Neural cell (in vitro differentiated cells): ENCODE measurements at regions not wholly inside any gene's neighbourhood (a gene's known extent, or its start where the extent isn't known, plus 50 kb on each side); places are given as distances from the start of the nearest gene placed in this dataset.

Source experiments
- H2AFZ ChIP-seq: fragments of 200-600, 300-800 bp; sonication (generic), shearing (Covaris generic); 2 replicates; pipeline ENCODE4 v1.6.0; 2014; ENCODE audit warnings: low read depth, mild to moderate bottlenecking, antibody characterized with exemption, low read length, moderate library complexity
- H3F3A ChIP-seq: fragments of 200-600 bp; shearing (Covaris generic); 2 replicates; pipeline ENCODE4 v1.6.1; 2016; ENCODE audit warnings: mild to moderate bottlenecking, moderate library complexity, mixed read lengths, antibody characterized with exemption, low read length; ENCODE audit not compliant: insufficient read depth, poor library complexity, severe bottlenecking
- H3K27ac ChIP-seq: fragments of 200-600, 300-800 bp; sonication (generic), shearing (Covaris generic); 2 replicates; pipeline ENCODE4 v1.5.1; 2014; ENCODE audit warnings: mild to moderate bottlenecking, low read length, moderate library complexity
- H3K27me3 ChIP-seq: fragments of 300-800, 200-600 bp; sonication (generic), shearing (Covaris generic); 2 replicates; pipeline ENCODE4 v1.6.0; 2014; ENCODE audit warnings: mild to moderate bottlenecking, low read depth, low read length, moderate library complexity; ENCODE audit not compliant: insufficient read depth
- H3K36me3 ChIP-seq: fragments of 300-800, 200-600 bp; sonication (generic), shearing (Covaris generic); 2 replicates; pipeline ENCODE4 v1.5.1; 2014; ENCODE audit warnings: mild to moderate bottlenecking, antibody characterized with exemption, low read length, moderate library complexity; ENCODE audit not compliant: insufficient read depth
- H3K4me2 ChIP-seq: fragments of 300-800, 200-600 bp; sonication (generic), shearing (Covaris generic); 2 replicates; pipeline ENCODE4 v1.6.0; 2014; ENCODE audit warnings: mild to moderate bottlenecking, low read length
- H3K4me3 ChIP-seq: fragments of 300-800, 200-600 bp; sonication (generic), shearing (Covaris generic); 2 replicates; pipeline ENCODE4 v1.5.1; 2014; ENCODE audit warnings: mild to moderate bottlenecking, low read length, moderate library complexity
- H3K79me2 ChIP-seq: fragments of 200-600 bp; shearing (Covaris generic); replicated peaks from 2 replicates; pipeline ENCODE4 v1.6.0; 2014; ENCODE audit warnings: mild to moderate bottlenecking, low read length, moderate library complexity; ENCODE audit not compliant: insufficient read depth
- H3K9ac ChIP-seq: fragments of 300-800, 200-600 bp; sonication (generic), shearing (Covaris generic); 2 replicates; pipeline ENCODE4 v1.6.1; 2016; ENCODE audit warnings: mild to moderate bottlenecking, low read length, mixed read lengths
- H3K9me2 ChIP-seq: fragments of 200-600 bp; shearing (Covaris generic); 2 replicates; pipeline ENCODE4 v1.6.1; 2016; ENCODE audit warnings: mild to moderate bottlenecking, low read length, mixed read lengths; ENCODE audit not compliant: insufficient read depth
- H3K9me3 ChIP-seq: fragments of 200-600, 300-800 bp; sonication (generic), shearing (Covaris generic); 2 replicates; pipeline ENCODE4 v1.6.1; 2016; ENCODE audit warnings: mild to moderate bottlenecking, mixed run types, low read length, moderate library complexity, mixed read lengths
- H4K20me1 ChIP-seq: fragments of 200-600 bp; shearing (Covaris generic); 2 replicates; pipeline ENCODE4 v1.6.1; 2016; ENCODE audit warnings: mild to moderate bottlenecking, mixed run types; ENCODE audit not compliant: insufficient read depth
- CTCF ChIP-seq: fragments of 450-650 bp; IDR thresholded peaks from 2 replicates; pipeline ENCODE4 v1.5.1; 2014; ENCODE audit warnings: antibody characterized with exemption, mild to moderate bottlenecking, moderate library complexity; ENCODE audit not compliant: poor library complexity, severe bottlenecking
- EP300 ChIP-seq: fragments of 450-650 bp; conservative IDR thresholded peaks from 2 replicates; pipeline ENCODE4 v1.6.1; 2014; ENCODE audit warnings: antibody characterized with exemption, mild to moderate bottlenecking, moderate library complexity; ENCODE audit not compliant: poor library complexity, severe bottlenecking
- EZH2 ChIP-seq: fragments of 200-600, 300-800 bp; shearing (Covaris generic), sonication (generic); IDR thresholded peaks from 2 replicates; pipeline ENCODE4 v1.6.1; 2014; ENCODE audit warnings: antibody characterized with exemption, low read length, borderline replicate concordance, mild to moderate bottlenecking; ENCODE audit not compliant: insufficient read depth, poor library complexity, severe bottlenecking
- MXI1 ChIP-seq: fragments of 450-650 bp; conservative IDR thresholded peaks from 2 replicates; pipeline ENCODE4 v1.6.1; 2014; ENCODE audit warnings: antibody characterized with exemption, mild to moderate bottlenecking; ENCODE audit not compliant: poor library complexity, severe bottlenecking
- POLR2AphosphoS5 ChIP-seq: IDR thresholded peaks from 2 replicates; pipeline ENCODE4 v1.6.1; 2012
- RAD21 ChIP-seq: fragments of 450-650 bp; conservative IDR thresholded peaks from 2 replicates; pipeline ENCODE4 v1.6.1; 2014; ENCODE audit warnings: antibody characterized with exemption, mild to moderate bottlenecking, moderate library complexity
- REST ChIP-seq: IDR thresholded peaks from 2 replicates; pipeline ENCODE4 v1.6.1; 2012; ENCODE audit warnings: borderline replicate concordance
- SMC3 ChIP-seq: fragments of 450-650 bp; conservative IDR thresholded peaks from 2 replicates; pipeline ENCODE4 v1.6.1; 2014; ENCODE audit warnings: antibody characterized with exemption, mild to moderate bottlenecking, moderate library complexity; ENCODE audit not compliant: poor library complexity
- TAF1 ChIP-seq: IDR thresholded peaks from 2 replicates; pipeline ENCODE4 v1.6.1; 2012; ENCODE audit warnings: low read depth

GRCh38 chr11:24132471-24132870, 364.4 kb upstream of the LUZP2 start:
- Histone ChIP-seq H3K27ac (no peak overlapping the region), H2AFZ (no peak overlapping the region), H3K4me2 (no peak overlapping the region), H4K20me1 (no peaks in the 10 kb centered on the region), H3K9me3 (no peaks in the 10 kb centered on the region), H3F3A (no peaks in the 10 kb centered on the region), H3K9me2 (no peaks in the 10 kb centered on the region), H3K4me3 (no peak overlapping the region), H3K9ac (no peak overlapping the region), H3K36me3 (no peaks in the 10 kb centered on the region), H3K79me2 (no peaks in the 10 kb centered on the region), H3K27me3 (no peaks in the 10 kb centered on the region)
- TF ChIP-seq MXI1 (no peak), REST (no peak), SMC3 (no peak), RAD21 (no peak), POLR2AphosphoS5 (no peak), TAF1 (no peak), EP300 (no peak), CTCF (no peak), EZH2 (no peak)

- no peak overlapping the region for H3K4me3 ChIP-seq
- H3F3A ChIP-seq = no peaks in the 10 kb centered on the region
- no peak overlapping the region for H3K27ac ChIP-seq
- H3K9me2 ChIP-seq = no peaks in the 10 kb centered on the region
- no peaks in the 10 kb centered on the region for H3K79me2 ChIP-seq
- no peak overlapping the region for H2AFZ ChIP-seq
- H3K4me2 ChIP-seq = no peak overlapping the region
- H4K20me1 ChIP-seq = no peaks in the 10 kb centered on the region
- H3K9me3 ChIP-seq = no peaks in the 10 kb centered on the region
- no peaks in the 10 kb centered on the region for H3K27me3 ChIP-seq
- no peak overlapping the region for H3K9ac ChIP-seq
- TF ChIP-seq REST (no peak), MXI1 (no peak), SMC3 (no peak), TAF1 (no peak), EP300 (no peak), CTCF (no peak), POLR2AphosphoS5 (no peak), EZH2 (no peak), RAD21 (no peak)
- H3K36me3 ChIP-seq = no peaks in the 10 kb centered on the region
These were observed 361.8 kb upstream of the LUZP2 start for GRCh38 chr11:24134879-24135589.
